ENCODE measurements at regions not wholly inside any gene's neighbourhood (a gene's known extent, or its start where the extent isn't known, plus 50 kb on each side); places are given as distances from the start of the nearest gene placed in this dataset.

GRCh38 chr3:10583798-10584708 is 78.7 kb upstream of the ATP2B2 start:
- DNase-seq (ENCODE audit: low read depth in 1 of 2, low spot score in 1 of 2): no peak

GRCh38 chr3:10585945-10586344 is 80.6 kb upstream of the ATP2B2 start:
- DNase-seq (ENCODE audit: low read depth in 1 of 2, low spot score in 1 of 2): no peak

GRCh38 chr3:10594915-10595314 is 89.5 kb upstream of the ATP2B2 start:
- peak in 1 of 2 donors; percentile 22 for DNase-seq (ENCODE audit: low read depth in 1 of 2, low spot score in 1 of 2)

- DNase-seq (ENCODE audit: low read depth in 1 of 2, low spot score in 1 of 2): no peak
Measured at GRCh38 chr3:10596746-10597448, 91.5 kb upstream of the ATP2B2 start.

GRCh38 chr3:10597733-10598132 is 92.3 kb upstream of the ATP2B2 start:
- no peak for DNase-seq (ENCODE audit: low read depth in 1 of 2, low spot score in 1 of 2)

- DNase-seq (ENCODE audit: low read depth in 1 of 2, low spot score in 1 of 2): no peak
Measured at GRCh38 chr3:10599017-10599416, 93.6 kb upstream of the ATP2B2 start.

- DNase-seq (ENCODE audit: low read depth in 1 of 2, low spot score in 1 of 2): no peak
Measured at GRCh38 chr3:10599444-10599843, 94.1 kb upstream of the ATP2B2 start.

GRCh38 chr3:10600296-10600714 is 94.9 kb upstream of the ATP2B2 start:
- DNase-seq (ENCODE audit: low read depth in 1 of 2, low spot score in 1 of 2): no peak

GRCh38 chr3:10600726-10601125 is 95.3 kb upstream of the ATP2B2 start:
- no peak for DNase-seq (ENCODE audit: low read depth in 1 of 2, low spot score in 1 of 2)

GRCh38 chr3:10601151-10601856 is 95.9 kb upstream of the ATP2B2 start:
- no peak for DNase-seq (ENCODE audit: low read depth in 1 of 2, low spot score in 1 of 2)

- no peak for DNase-seq (ENCODE audit: low read depth in 1 of 2, low spot score in 1 of 2)
Measured at GRCh38 chr3:10601857-10602230, 96.5 kb upstream of the ATP2B2 start.

- DNase-seq (ENCODE audit: low read depth in 1 of 2, low spot score in 1 of 2): no peak
Measured at GRCh38 chr3:10602271-10602670, 96.9 kb upstream of the ATP2B2 start.

- peak; percentile 26 to 45 for DNase-seq (ENCODE audit: low read depth in 1 of 2, low spot score in 1 of 2)
Measured at GRCh38 chr3:10602769-10603768, 97.7 kb upstream of the ATP2B2 start.

- DNase-seq (ENCODE audit: low read depth in 1 of 2, low spot score in 1 of 2): no peak
Measured at GRCh38 chr3:10609134-10609533, 103.7 kb upstream of the ATP2B2 start.

GRCh38 chr3:10614168-10614567 is 108.8 kb upstream of the ATP2B2 start:
- no peak for DNase-seq (ENCODE audit: low read depth in 1 of 2, low spot score in 1 of 2)

GRCh38 chr3:10615715-10616114 is 110.3 kb upstream of the ATP2B2 start:
- DNase-seq (ENCODE audit: low read depth in 1 of 2, low spot score in 1 of 2): no peak

GRCh38 chr3:10616321-10616720 is 110.9 kb upstream of the ATP2B2 start:
- DNase-seq (ENCODE audit: low read depth in 1 of 2, low spot score in 1 of 2): no peak

GRCh38 chr3:10619989-10620832 is 114.8 kb upstream of the ATP2B2 start:
- no peak for DNase-seq (ENCODE audit: low read depth in 1 of 2, low spot score in 1 of 2)

GRCh38 chr3:10620833-10621082 is 115.4 kb upstream of the ATP2B2 start:
- no peak for DNase-seq (ENCODE audit: low read depth in 1 of 2, low spot score in 1 of 2)
